Right renal pelvis (tissue), 4 donors: ENCODE measurements at regions not wholly inside any gene's neighbourhood (a gene's known extent, or its start where the extent isn't known, plus 50 kb on each side); places are given as distances from the start of the nearest gene placed in this dataset.
"Not testable (repeated sequence)": the region's sequence is repeated elsewhere in the genome, so short reads cannot be mapped to it uniquely, and the experiment has no call there.

Experiments used
- DNase-seq, 4 donors: peaks; one replicate each; pipeline ENCODE4 v3.0.0-alpha.2; 2013; ENCODE audit warnings: low read depth in 4 of 4, low spot score in 3 of 4, missing footprints in 1 of 4

- no peak for DNase-seq
Measured at GRCh38 chr7:22066522-22066921, 120.8 kb upstream of the CDCA7L start.

GRCh38 chr7:22064816-22065215 lies 119.1 kb upstream of the CDCA7L start:
- DNase-seq: no peak

GRCh38 chr7:22061775-22062174 lies 116.1 kb upstream of the CDCA7L start:
- no peak for DNase-seq

GRCh38 chr7:22060863-22061262 lies 115.2 kb upstream of the CDCA7L start:
- DNase-seq: no peak

DNA sequence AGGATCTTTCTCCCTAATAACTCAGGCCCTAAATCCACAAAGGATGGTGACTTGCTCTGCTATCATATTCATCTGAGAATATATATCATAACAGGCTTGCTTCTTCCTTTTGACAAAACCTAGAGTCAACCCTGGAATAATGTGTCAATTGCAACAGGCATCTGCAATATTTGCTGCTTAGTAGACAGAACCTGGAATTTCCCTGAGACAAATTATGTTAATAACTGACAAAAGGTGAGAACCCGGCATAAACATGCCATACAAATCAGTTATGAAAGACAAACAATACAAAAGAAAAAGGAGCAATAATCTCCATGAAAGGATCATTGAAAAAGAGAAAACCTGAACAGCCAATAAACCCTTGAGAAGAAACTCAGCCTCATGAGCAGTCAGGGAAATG lies 114.5 kb upstream of the CDCA7L start:
- DNase-seq: no peak

GRCh38 chr7:22055226-22055625 lies 109.5 kb upstream of the CDCA7L start:
- no peak for DNase-seq

GRCh38 chr7:22052674-22053365 lies 107.1 kb upstream of the CDCA7L start:
- DNase-seq: no peak

- no peak for DNase-seq
Measured at GRCh38 chr7:22051886-22052673, 106.4 kb upstream of the CDCA7L start.

DNA sequence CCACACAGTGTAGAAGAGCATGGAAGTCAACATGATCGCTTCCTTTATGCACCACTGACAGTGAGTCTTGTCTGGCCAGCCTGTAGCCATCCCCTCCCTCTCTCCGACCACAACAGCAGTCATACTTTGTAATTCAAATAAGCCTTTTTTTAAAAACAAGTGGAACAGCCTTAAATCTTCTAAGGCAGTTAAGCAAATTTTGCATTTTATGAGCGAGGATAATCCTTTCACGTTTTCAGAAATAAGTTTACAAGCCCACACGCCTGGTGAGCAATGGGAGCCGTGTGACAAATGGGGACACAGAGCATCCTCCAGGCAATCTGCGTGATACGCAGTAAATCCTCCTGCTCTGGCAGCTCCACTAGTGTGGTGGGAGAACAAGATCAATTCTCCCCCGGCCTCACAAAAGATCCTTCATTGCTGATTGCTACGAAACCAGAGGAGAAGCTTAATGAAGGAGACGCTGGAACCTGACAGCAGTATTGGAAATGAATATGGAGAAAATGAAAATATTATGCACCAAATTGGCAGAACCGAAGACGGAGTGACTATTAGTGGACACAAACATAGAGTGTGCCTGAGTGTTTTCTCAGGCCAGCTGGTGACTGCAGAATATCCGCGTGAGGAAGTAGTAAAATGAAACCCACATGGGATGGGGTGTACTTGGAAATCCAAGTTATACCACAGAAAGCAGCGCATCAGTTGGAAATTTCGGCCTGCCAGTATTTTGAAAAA lies 104.2 kb upstream of the CDCA7L start:
- no peak for DNase-seq

DNA sequence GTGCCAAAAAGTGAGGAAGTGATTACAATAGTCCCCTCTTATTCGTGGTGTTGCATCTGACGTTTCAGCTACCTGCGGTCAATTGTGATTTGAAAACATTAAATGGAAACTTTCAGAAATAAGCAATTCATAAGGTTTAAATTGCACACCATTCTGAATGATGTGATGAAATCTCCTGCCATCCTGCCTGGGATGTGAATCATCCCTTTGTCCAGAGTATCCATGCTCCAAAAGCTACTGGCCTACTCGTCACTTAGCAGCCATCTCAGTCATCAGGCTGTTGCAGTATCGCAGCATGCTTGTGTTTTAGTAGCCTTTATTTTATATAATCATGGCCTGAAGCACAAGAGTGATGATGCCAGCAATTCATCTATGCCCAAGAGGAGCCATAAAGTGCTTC lies 97.7 kb upstream of the CDCA7L start:
- DNase-seq: no peak

DNA sequence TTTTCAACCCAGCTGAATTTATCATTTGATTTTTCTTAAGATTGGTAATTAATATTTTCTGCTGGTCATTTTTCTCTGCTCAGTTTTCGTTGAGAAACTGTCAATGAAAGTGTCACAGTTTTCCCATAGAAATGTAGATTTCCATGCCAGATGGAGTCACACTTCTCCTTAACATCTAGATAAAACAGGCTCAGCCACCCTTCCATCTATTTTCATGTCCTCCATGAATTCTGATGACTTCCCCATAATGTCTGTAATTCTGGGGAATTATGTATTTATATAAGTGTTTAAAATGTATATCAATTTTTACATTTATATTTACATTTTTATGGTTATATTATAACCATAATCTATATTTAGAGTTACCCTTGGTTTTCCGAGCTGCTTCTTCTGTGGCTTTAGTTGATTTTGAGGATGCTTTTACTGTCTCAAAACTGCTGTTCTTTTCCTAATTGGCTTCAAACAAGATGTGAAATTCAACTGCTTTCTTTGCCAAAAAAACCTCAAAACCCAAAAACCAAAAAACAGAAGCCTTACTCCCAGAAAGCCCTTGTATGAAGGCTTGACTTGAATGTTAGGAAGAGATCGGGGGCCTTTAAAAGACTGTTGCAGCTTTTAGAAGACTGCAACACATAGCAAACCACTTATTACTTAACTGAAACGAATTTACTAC lies 95.4 kb upstream of the CDCA7L start:
- DNase-seq: no peak

GRCh38 chr7:22039670-22040069 lies 94.0 kb upstream of the CDCA7L start:
- DNase-seq: peak in 2 of 4 donors; percentile 17 to 24

GRCh38 chr7:22032356-22032755 lies 86.7 kb upstream of the CDCA7L start:
- not testable (repeated sequence) for DNase-seq

- not testable (repeated sequence) for DNase-seq
Measured at GRCh38 chr7:22028656-22029055, 83.0 kb upstream of the CDCA7L start.

- DNase-seq: no peak
Measured at GRCh38 chr7:22027475-22027874, 81.8 kb upstream of the CDCA7L start.

- DNase-seq: no peak
Measured at GRCh38 chr7:22025983-22026382, 80.3 kb upstream of the CDCA7L start.

DNA sequence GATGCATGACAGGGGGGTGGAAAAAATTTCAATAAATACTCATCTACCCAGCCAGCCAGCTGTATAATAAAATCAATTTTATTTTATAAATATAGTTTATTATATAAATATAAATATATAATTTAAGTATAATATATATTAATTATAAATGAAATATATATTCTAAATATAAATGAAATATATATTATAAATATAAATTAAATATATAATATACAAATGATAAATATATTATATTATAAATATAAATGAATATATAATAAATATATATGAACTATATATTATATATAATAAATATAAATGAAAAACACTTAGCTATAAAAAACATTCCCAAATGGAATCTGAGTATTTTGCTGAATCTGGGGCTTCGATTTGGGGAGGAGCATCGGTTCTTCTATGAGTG lies 79.4 kb upstream of the CDCA7L start:
- DNase-seq: no peak

GRCh38 chr7:22019931-22020330 lies 74.2 kb upstream of the CDCA7L start:
- no peak for DNase-seq

GRCh38 chr7:22016507-22016906 lies 70.8 kb upstream of the CDCA7L start:
- no peak for DNase-seq

- DNase-seq: no peak
Measured at GRCh38 chr7:22013711-22014110, 68.0 kb upstream of the CDCA7L start.

- no peak for DNase-seq
Measured at GRCh38 chr7:22008683-22009082, 63.0 kb upstream of the CDCA7L start.
